ENCODE measurements at regions not wholly inside any gene's neighbourhood (a gene's known extent, or its start where the extent isn't known, plus 50 kb on each side); places are given as distances from the start of the nearest gene placed in this dataset.
"Not testable (repeated sequence)": the region's sequence is repeated elsewhere in the genome, so short reads cannot be mapped to it uniquely, and the experiment has no call there.

- no peak for DNase-seq
These were observed 571.3 kb downstream of the GABRG2 start for GRCh38 chr5:162638849-162639248.

- DNase-seq = no peak
These were observed 573.7 kb downstream of the GABRG2 start for GRCh38 chr5:162641142-162641813.

- no peak for DNase-seq
These were observed 587.3 kb downstream of the GABRG2 start for GRCh38 chr5:162654661-162655405.

- no peak for DNase-seq
These were observed 589.5 kb downstream of the GABRG2 start for GRCh38 chr5:162657076-162657475.

- no peak for DNase-seq
These were observed 597.3 kb downstream of the GABRG2 start for GRCh38 chr5:162664846-162665245.

- no peak for DNase-seq
These were observed 601.4 kb downstream of the GABRG2 start for GRCh38 chr5:162668926-162669325.

- DNase-seq = no peak
These were observed 604.5 kb downstream of the GABRG2 start for GRCh38 chr5:162672061-162672460.

- DNase-seq = no peak
These were observed 615.7 kb downstream of the GABRG2 start for GRCh38 chr5:162683284-162683683.

GRCh38 chr5:162684145-162684544 lies 616.6 kb downstream of the GABRG2 start:
- no peak for DNase-seq

- no peak for DNase-seq
These were observed 617.7 kb downstream of the GABRG2 start for GRCh38 chr5:162685302-162685701.

- DNase-seq = not testable (repeated sequence)
These were observed 628.7 kb downstream of the GABRG2 start for GRCh38 chr5:162696272-162696671.

- DNase-seq = no peak
These were observed 631.8 kb downstream of the GABRG2 start for GRCh38 chr5:162699361-162699760.

- no peak for DNase-seq
These were observed 636.3 kb downstream of the GABRG2 start for GRCh38 chr5:162703914-162704313.

- no peak for DNase-seq
These were observed 643.7 kb downstream of the GABRG2 start for GRCh38 chr5:162711244-162711643.

GRCh38 chr5:162719720-162720119 lies 652.1 kb downstream of the GABRG2 start:
- DNase-seq = no peak

- DNase-seq = no peak
These were observed 653.6 kb downstream of the GABRG2 start for GRCh38 chr5:162721125-162721524.

GRCh38 chr5:162752612-162753011 lies 684.8 kb upstream of the CCNG1 start:
- no peak for DNase-seq

GRCh38 chr5:162762119-162762518 lies 675.3 kb upstream of the CCNG1 start:
- DNase-seq = no peak

GRCh38 chr5:162769019-162769418 lies 668.4 kb upstream of the CCNG1 start:
- DNase-seq = peak in 1 of 2 experiments; percentile 16

GRCh38 chr5:162785673-162786072 lies 651.7 kb upstream of the CCNG1 start:
- no peak for DNase-seq

- DNase-seq = no peak
These were observed 651.2 kb upstream of the CCNG1 start for GRCh38 chr5:162786234-162786633.

GRCh38 chr5:162796507-162796906 lies 640.9 kb upstream of the CCNG1 start:
- no peak for DNase-seq

- DNase-seq = no peak
These were observed 637.1 kb upstream of the CCNG1 start for GRCh38 chr5:162800301-162800700.

- no peak for DNase-seq
These were observed 636.2 kb upstream of the CCNG1 start for GRCh38 chr5:162801235-162801634.

- DNase-seq = no peak
These were observed 631.2 kb upstream of the CCNG1 start for GRCh38 chr5:162806195-162806594.
